ENCODE measurements at regions not wholly inside any gene's neighbourhood (a gene's known extent, or its start where the extent isn't known, plus 50 kb on each side); places are given as distances from the start of the nearest gene placed in this dataset.

DNA sequence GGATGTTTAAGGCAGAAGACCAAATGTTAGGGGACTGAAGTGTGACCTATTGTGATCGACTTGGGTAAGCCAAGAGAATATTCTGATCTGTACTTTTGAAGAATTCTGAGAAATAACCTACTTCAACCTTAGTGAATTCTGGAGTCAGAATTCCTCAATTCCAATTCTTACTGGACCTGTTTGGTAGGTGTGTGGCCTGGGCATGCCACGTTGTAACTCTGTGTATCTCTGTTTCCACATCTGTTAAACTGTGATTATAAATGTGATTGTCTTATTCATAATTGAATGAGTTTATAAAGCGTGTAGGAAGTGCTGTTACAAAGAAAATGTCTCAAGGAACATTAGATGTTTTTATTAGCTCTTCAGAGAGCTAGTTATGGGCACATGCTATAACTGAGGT lies 64.5 kb downstream of the TUSC1 start:
- DNase-seq (ENCODE audit: low read depth in 4 of 4, low spot score in 2 of 4) = no peak

DNA sequence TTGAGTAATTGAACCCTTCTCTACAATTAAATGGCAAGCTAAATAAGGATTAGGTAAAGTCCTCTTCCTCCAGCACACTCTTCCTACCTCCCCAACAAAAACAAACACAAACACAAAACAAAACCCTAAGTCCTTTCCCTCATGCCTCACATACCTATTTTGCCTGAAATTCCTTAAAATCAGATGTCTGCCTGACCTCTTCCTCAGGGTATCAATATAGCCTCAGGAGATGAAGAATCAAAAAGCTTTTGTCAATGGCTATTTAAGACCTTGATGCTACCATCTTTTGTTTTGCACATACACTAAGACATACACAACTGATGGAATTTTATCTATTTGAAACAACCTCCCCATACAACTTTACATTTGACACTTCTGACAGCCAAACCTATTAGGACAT lies 75.1 kb downstream of the TUSC1 start:
- no peak for DNase-seq (ENCODE audit: low read depth in 4 of 4, low spot score in 2 of 4)

DNA sequence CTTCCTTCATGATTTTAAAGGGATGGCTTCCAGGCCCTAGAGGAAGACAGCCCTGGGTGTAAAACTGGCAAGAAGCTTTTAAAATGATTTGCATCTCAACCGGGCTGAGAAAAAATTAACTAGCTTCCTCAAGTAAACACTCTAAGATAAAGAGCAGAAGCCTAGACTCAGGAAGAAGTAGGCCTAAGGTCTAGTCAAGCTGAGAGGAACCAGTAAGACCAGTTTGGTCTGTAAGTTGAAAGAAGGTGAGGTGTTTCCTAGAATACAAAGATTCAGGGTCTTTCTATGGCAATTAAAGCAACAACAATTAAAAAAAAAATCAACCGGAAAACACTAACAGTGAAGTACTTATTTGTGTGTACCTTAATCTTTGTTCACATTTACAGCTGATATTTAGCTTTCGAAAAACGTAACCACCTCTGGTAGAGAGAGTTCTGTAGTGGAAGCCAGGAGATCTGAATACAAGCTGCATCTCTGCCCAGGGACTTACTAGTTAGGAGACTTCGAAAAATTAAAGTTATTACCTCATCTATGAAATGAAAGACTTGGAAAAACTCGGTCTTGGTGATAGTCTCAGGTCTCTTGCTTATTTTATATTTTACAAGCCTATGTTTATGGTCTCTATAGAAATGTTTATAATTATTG lies 75.7 kb downstream of the TUSC1 start:
- DNase-seq (ENCODE audit: low read depth in 4 of 4, low spot score in 2 of 4) = peak in 1 of 4 donors; percentile 6

DNA sequence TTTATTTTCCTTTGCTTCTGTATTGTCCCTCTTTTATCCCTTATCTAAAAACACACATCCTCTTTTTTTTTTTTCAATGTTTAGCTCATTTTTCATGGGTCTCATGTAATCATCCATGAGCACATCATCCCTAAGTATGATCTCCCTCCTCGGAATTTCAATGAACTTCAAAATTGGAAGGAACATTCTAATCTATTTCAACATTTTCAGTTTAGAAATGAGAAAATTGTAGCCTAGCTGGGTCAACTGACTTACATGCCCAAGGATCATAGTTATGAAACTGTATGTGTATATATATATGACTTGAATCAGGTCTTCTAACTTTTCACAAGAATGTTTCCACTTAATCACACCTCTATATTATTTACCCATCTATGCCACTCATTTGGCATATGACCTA lies 77.7 kb downstream of the TUSC1 start:
- no peak for DNase-seq (ENCODE audit: low read depth in 4 of 4, low spot score in 2 of 4)

DNA sequence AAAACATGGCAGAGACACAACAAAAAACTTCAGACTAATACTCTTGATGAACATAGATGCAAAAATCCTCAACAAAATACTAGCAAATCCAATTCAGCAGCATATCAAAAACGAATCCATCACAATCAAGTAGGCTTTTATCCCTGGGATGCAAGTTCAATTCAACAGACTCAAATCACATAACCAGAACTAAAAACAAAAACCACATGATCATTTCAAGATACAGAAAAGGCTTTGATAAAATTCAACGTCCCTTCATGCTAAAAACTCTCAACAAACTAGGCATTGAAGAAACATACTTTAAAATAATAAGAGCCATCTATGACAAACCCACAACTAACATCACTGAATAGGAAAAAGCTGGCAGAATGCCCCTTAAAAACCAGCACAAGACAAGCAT lies 93.6 kb downstream of the TUSC1 start:
- no peak for DNase-seq (ENCODE audit: low read depth in 4 of 4, low spot score in 2 of 4)

DNA sequence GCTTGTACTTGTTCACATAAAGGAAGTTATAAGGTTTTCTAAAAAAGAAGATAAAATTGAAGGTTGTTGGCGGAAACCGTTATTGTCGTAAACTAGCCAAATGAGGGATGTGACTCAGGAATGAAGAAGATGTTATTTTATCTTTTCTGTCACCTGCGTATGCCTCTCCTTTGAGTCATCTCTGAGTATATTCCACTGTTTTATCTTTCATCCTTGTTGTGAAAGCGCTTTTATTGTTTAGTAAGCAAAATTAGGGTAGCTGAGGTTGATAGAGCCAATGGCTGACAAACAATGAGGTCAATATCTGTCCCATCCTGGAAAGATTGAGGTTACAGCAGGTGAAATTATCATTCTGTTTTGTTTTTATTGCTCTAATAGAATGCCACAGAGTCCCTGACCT lies 105.0 kb downstream of the TUSC1 start:
- DNase-seq (ENCODE audit: low read depth in 4 of 4, low spot score in 2 of 4) = no peak

DNA sequence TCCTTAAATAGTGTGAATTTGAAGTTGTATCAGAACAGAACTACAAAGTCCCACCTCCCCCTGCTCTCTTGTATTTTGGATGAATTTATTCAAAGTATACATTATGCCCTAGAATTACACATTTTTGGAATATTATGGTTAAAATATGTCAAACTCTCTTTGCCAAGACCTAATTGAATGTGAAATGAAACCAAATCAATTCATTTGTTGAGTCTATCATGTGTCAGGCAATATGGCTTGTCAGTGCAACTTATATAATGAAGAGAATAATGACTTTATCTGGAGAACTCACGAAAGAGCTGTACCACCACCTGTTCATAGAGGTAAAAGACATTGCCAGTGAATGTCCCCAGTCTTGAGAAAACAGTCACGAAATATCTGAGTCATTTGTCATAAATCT lies 106.8 kb downstream of the TUSC1 start:
- DNase-seq (ENCODE audit: low read depth in 4 of 4, low spot score in 2 of 4) = no peak

DNA sequence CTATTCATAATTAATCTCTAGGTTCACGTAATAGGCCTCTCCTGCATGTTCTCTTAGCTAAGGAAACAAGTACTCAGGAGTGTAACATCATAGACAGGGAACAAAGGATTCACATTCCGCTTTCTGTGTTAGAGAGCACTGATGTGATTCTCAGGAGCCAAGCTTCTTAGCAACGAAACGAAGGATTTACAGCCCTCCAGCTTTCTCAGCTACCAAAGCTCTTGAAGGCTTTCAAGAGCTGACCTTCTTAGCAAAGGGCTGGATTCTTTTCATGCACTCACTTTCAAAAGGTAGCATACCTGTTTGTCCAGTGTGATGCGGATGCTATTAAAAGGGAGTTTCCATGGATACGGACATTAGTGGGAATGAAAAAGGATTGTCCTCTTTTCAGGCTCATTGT lies 107.4 kb downstream of the TUSC1 start:
- DNase-seq (ENCODE audit: low read depth in 4 of 4, low spot score in 2 of 4) = no peak

DNA sequence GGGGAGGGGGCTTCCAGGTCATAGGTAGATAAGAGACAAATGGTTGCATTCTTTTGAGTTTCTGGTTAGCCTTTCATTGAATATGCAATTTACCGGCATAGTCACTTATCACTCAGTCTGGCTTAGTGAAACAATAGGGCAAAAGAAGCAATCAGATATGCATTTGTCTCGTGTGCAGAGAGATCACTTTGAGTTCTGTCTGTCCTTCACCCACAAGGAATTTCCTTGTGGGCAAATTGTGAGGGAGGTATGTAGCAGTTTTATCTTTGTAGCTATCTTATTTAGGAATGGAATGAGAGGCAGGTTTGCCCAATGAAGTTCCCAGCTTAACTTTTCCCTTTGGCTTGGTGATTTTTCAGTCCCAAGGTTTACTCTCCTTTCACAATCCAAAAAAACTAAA lies 116.1 kb downstream of the TUSC1 start:
- DNase-seq (ENCODE audit: low read depth in 4 of 4, low spot score in 2 of 4) = no peak

DNA sequence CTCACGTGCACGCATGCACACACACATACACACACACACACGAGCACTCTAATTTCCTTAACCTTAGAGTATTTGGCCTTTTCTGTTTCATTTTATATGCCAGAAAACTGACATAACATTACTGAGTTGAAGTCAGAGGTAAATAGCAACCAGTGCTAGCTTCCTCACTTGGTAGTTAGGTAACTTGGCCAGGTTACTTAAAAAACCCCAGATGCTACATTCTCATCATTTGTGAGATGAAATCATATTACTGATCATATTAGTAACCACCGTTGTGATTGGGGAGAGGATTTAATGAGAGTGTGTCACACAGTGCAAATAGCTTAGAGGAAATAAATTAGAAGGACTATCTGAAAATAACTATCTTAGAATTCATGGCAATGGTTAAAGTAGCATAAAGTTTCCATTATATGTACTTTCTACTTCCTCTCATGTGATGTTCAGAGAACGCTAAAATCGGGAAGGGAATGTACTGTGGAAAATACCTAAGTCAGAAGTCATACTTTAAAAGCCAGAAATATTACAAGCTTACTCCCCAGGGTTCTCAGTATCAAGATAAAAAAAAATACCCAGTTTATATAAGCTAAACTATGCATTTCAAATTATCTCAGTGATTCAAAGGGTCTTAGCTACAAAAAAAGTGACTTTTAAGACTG lies 120.5 kb downstream of the TUSC1 start:
- no peak for DNase-seq (ENCODE audit: low read depth in 4 of 4, low spot score in 2 of 4)

DNA sequence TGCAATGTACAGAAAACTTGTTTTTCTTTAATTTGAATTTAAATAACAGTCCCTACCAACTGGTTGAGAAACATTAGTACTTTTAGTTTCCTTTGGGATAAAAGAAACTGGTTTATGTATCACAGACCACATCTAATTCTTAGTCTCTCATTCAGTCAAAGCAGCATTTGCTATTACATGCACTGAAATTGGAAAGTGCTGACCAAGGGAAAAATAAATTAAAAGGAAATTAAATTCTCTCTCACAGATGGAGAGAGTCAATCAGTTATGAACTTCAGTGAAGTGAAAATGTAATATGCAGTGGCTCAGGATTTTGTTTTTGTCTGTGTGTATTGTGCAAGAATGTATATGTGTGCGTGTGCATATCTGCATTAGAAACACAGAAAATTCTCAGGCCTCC lies 121.7 kb downstream of the TUSC1 start:
- DNase-seq (ENCODE audit: low read depth in 4 of 4, low spot score in 2 of 4) = no peak

DNA sequence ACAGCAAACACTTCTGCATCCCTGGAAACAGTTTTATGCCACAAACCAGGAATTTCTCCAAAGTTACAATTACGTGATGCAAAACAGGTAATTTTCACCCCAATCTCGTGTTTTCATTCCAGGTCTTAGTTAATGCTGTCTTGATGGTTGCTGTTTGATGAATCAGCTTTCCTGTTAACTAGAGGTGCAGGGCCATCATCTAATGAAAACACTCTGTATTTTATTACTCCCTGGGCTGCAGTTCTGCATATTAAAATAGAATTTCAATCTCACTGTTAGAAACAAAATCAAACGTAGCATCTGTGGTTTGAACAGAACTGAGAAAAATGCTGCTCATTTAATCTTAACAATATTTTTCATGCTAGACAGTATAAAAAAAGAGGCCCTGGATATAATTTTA lies 129.4 kb downstream of the TUSC1 start:
- DNase-seq (ENCODE audit: low read depth in 4 of 4, low spot score in 2 of 4) = no peak

DNA sequence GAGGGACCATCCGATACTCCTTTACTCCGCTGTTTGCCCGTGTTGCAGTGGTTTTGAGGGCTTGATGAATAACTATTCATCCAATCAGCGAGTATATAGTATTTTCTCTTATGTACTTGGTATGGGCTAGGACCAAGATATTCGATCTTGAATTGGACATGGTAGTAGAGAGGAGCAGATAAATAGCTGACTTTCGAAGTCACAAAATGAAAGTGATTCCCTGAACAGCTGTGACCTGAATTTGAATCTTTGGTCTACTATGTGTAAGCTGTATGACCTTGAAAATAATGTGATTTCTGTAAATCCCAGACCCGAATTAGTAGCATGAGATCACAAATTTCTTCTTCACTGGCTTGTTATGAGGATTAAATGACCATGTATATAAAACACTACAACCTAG lies 134.4 kb downstream of the TUSC1 start:
- no peak for DNase-seq (ENCODE audit: low read depth in 4 of 4, low spot score in 2 of 4)

DNA sequence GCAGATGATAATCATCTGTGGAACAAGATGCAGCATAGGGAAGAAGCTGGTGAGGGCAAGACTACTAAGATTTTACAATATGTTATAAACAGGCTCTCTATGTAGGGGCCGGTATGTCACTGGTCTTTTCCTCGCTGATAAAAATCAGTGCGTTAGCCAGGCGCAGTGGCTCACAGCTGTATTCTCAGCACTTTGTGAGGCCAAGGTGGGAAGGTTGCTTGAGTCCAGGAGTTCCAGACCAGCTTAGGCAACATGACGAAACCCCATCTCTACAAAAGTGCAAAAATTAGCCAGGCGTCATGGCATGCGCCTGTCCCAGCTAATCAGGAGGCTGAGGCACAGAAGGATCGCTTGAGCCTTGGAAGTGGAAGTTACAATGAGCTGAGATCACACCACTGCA lies 135.9 kb downstream of the TUSC1 start:
- DNase-seq (ENCODE audit: low read depth in 4 of 4, low spot score in 2 of 4) = no peak

DNA sequence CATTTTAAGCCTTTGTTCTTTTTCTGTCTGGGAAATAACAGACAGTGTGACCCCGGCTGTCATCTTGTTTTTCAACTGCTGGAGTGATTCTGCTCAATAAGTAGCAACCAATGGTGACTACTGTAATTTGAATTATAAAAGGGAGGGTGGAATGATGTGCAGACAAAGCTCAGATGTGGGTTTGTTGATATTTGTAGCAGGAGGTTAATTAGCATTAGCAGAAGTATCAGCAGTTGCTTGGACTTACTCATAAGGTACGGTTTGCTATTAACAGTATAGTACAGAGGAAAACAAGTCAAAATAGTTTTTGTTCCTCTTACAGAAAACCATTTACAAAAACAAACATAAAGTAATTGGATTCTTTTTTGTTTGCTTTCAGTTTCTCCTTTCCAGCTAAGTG lies 140.4 kb downstream of the TUSC1 start:
- no peak for DNase-seq (ENCODE audit: low read depth in 4 of 4, low spot score in 2 of 4)

DNA sequence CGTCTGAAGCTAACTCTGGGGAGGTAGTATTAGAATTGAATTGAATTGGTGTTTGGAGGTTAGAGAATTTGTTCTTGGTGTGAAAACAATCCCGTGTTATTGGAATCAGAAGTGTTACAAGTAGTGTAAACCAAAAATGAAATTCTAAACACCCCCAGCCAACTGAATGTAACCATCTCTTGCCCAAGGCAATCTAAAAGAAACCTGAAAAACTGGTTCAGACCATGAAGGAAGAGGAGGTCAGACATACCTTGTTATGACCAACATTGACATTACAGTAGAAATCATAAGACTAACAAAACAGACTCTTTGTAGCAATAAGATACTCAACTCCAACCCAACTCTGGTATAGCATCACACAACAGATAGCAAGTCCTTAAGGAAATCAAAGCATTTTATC lies 159.0 kb downstream of the TUSC1 start:
- DNase-seq (ENCODE audit: low read depth in 4 of 4, low spot score in 2 of 4) = no peak

DNA sequence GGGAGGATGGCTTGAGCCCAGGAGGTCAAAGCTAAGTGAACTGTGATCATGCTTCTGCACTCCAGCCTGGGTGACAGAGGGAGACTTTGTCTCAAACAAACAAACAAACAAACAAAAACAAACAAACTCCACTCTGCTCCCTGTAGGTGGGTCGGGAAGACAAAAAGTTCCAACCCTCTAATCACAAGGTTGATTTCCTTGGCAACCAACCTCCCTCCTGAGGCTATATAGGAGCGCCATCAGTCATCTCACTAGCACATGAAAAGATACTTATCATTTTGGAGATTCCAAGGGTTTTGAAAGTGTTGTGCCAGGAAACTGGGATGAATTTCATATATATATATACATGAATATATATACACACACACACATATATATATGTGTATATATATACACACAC lies 160.5 kb downstream of the TUSC1 start:
- no peak for DNase-seq (ENCODE audit: low read depth in 4 of 4, low spot score in 2 of 4)

DNA sequence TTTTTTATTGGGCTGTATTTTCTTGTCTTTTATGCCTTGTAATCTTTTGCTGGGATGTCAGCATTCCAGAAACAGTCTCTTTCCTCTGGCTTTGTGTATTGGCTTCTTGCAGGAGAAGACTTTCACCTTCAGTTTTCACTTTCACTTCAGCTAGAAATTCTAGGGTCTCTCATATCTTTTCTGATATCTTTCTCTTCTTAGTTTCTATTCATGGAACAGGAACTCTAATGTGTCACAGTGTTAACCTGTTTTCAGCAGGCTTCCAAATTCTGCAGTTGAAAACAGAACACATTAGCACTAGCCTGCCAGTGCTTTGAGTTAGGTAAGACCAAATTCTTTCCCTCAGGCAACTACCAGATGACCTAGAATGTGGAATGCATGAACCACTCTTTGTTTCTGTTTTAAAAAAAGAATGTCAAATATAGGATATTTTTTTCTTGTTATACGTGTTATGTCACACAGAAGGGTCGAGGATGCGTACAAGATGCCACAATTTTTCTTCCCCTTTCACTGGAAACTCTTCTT lies 164.7 kb downstream of the TUSC1 start:
- no peak for DNase-seq (ENCODE audit: low read depth in 4 of 4, low spot score in 2 of 4)

DNA sequence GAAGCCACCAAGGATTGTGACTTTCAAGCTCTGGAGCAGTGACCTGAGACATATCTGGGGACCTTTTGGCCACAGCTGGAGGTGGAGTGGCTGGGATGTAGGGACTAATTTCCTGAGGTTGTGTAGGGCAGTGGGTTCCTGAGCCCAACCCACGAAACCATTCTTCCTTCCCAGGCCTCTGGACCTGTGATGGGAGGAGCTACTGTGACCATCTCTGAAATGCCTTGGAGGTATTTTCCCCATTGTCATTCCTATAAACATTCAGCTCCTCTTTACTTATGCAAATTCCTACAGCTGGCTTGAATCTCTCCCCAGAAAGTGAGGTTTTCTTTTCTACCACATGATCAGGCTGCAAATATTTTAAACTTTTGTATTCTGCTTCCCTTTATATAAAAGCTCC lies 172.6 kb downstream of the TUSC1 start:
- DNase-seq (ENCODE audit: low read depth in 4 of 4, low spot score in 2 of 4) = no peak

DNA sequence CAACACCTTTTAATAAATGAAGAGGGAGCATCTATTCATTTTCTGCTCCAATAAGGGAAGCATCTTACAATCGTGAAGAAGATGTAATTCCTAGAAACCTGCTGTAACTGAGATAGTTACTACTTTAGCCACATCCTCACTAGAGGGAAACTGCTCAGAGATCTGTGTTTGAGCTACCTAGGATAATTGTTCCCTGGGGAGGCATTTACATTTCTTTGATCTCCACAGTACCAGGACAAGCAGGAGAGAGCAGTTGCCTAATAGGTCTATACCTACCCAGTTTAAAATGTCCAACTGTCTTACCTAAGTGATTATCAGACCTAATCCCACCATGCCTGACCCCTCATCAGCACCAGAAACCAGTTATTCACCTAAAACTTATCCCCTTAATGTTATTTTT lies 196.9 kb downstream of the TUSC1 start:
- no peak for DNase-seq (ENCODE audit: low read depth in 4 of 4, low spot score in 2 of 4)

DNA sequence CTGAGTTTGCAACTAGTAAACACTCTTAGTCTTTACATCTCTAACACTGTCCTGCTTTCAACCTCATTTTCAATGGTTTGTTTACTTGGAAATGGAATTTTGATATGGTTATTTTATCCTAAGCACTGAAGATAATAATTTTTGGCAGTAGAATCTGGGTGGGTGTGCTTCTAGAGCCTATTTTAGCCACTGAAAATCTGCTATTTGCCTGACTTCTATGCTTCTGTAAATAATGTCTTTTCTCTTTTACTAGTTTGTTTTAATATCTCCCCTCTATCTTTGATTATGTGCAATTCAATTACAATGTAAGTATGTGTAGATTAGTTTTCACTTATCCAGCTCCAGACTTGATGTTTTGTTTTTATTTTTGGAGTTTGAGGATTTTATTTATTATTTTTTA lies 197.5 kb downstream of the TUSC1 start:
- DNase-seq (ENCODE audit: low read depth in 4 of 4, low spot score in 2 of 4) = no peak

DNA sequence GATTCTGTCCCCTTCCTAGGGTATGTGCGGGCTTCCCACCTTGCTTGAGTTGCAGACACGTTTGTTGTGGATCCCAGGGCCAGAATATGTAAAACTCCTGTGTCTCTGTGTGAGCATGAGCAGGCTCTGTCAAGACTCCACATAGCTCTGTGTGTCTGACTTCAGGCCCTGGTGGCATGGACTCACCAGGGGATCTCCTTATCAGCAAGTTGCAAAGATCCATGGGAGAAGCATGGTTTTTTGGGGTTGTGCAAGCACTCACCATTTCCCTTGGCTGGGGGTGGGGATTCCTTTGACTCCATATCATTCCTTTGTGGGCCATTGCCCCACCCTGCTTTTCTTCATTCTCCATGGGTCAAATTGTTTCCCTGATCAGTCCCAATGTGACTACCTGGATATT lies 205.6 kb downstream of the TUSC1 start:
- DNase-seq (ENCODE audit: low read depth in 4 of 4, low spot score in 2 of 4) = no peak

Data from left renal cortex interstitium (tissue), 4 donors.